HG03378 (cell line): ENCODE measurements at regions not wholly inside any gene's neighbourhood (a gene's known extent, or its start where the extent isn't known, plus 50 kb on each side); places are given as distances from the start of the nearest gene placed in this dataset.

Experiments
- ATAC-seq: cut with Tn5 transposase; IDR thresholded peaks from one replicate; pipeline ENCODE4 v1.9.1; 2021; ENCODE audit warnings: mild to moderate bottlenecking, moderate library complexity; ENCODE audit not compliant: unreplicated experiment

DNA sequence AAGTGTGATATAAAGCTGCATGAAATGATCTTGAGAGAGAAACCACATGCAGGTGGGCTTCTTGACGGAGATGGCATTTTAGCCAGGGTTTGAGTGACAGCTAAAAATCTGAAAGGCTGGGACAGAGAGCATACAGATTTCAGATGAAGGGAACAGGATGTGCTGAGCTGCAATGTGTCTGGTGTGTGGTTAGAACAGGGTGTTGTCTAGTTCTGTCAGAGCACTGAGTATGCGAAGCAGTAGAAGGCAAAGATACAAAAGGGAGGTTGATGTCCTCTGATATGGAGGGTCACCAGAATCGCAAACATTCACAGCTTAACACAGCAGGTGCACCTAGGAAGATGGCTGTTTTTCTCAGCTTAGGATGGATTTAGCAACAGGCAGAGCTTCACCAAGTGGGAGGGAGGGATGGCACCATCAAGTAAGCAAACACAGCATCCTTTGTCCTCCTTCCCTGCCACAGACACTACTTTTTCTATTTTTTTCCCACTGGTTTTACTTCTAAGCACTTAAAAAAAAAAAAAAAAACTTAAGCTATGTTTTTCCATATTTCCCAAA is 182.5 kb downstream of the TMX3 start:
- no peak for ATAC-seq

GRCh38 chr18:68525091-68525490 is 189.8 kb downstream of the TMX3 start:
- ATAC-seq: no peak

DNA sequence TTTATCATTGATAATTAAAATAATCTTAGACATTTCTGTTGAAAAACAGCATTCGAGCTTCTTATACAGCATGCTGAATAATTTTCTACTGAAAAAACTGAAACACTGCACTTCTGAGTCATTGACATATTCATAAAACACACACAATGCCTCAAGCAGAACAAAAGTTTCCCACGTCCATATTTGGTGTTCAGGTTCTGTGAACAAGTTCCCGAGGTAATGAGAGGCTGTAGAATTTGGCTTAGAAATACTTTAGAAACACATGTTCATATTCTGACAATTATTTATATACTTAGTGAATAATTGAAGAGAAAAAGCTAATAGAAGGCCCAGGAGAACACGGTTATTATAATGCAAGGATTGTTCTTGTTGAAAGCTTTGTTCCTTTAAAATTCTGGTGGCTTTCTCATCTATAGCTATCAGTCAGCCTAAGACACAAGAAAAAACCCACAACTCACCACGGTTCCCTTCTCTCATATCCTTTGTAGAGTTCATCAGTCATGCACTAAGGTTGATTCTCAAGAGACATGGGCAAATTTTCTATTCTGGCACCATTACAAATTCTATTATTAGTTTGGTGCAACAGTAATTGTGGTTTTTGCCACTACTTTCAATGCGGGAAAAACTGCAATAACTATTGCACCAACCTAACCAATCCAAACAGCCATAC is 194.4 kb downstream of the TMX3 start:
- ATAC-seq: no peak

DNA sequence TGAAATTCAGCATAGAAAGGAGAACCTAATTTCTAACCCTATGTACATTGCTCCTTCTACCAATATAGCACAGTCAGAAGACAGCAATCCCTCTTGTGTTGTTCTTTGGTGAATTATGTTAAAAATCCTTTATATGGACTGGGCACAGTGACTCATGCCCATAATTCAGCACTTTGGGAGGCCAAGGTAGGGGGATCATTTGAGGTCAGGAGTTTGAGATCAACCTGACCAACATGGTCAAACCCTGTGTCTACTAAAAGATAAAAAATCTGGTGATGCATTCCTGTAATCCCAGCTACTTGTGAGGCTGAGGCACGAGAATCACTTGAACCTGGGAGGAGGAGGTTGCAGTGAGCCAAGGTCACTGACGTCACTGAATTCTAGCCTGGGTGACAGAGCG is 195.6 kb downstream of the TMX3 start:
- ATAC-seq: no peak

DNA sequence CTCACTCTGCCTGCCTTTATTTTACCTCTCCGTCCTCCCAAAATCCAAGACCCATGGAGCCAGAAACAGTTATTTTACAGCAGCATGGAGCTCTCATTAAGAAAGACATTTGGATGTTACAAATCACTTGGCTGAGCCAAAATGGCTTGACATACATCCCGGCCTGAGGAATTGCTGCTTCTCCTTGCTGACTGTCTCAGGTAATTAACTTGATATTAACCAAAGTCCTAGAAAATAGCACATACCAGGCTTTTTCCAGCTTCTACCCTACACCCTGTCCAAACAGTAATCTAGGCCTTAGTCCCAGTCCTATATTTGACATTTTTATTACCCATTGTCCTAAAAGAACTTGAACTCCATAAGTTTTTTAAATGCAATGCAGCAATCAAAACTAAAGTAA is 205.0 kb downstream of the TMX3 start:
- no peak for ATAC-seq

DNA sequence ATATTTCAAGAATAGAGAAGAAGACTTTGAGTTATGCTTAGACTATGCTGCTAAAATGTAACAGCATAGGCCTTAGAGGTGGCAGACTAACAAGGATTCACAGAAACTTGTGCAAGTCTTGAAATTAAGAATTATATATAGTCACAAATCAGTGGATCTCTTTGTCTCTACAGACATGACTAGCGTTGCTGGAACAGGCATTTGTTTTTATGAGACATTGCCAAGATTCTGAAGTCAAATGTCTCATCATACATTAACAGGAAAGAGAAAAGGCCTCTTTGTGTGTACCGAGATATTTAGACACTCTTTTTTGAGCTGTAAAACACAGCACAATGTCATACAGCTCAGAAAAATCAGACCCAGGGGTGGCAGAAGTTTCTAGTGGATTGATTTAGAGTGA is 207.1 kb downstream of the TMX3 start:
- ATAC-seq: no peak

DNA sequence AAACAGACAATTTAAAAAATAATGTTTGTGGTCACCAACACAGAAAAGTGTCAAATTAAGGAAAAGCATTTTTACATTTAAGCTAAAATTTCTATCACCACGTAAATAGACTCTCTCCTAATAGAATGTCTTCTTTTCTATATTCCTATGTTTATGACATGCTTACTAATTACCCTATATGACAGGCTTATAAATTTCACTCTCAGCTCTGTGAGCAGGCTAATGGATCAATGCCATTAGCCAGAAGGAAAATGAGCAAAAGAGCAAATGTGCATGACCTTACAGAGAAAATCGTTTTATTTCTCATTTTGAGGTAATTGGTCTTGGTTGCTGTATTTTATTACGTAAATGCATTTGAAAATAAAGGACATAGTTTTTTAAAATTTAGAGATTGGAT is 209.7 kb downstream of the TMX3 start:
- no peak for ATAC-seq

GRCh38 chr18:68504441-68505177 is 210.3 kb downstream of the TMX3 start:
- ATAC-seq: no peak

DNA sequence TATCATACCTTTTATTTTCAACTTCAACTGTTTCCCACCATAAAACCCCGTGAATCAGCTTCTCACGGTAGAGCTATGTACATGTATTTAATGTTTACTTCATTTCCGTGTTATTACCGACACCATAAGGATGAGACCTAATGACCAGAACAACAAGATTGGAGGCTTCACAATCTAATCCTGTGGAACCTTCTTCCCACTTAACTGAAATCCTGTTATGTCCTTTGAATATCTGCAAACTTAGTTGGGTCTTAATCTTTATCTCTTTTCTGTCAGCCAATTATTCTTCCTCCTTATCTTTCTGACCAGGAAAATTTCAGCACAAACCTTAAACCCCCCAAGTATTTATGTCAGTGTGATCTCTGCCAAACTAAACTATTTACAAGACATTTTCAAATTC is 214.4 kb downstream of the TMX3 start:
- ATAC-seq: no peak

DNA sequence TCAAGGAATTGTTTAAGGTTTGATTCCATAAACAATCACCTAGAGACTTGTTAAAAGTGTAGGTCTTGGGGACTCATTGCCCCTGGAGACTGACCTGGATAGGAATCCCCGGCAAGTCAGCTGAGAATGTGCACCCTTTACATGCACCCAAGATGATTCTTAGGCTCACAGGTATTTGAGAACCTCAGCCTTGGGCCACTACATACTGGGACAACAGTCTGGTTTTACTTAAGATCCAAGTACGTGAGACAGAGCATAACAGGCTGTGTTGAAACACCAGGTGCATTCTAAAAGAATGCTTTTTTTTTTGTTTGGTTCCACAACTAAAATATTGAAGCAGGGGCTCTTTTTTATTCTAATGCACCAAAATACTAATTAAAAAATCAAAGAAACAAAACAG is 215.8 kb downstream of the TMX3 start:
- ATAC-seq: no peak

- no peak for ATAC-seq
Observed at GRCh38 chr18:68498636-68499035, 216.3 kb downstream of the TMX3 start.

GRCh38 chr18:68498185-68498584 is 216.7 kb downstream of the TMX3 start:
- ATAC-seq: no peak

- ATAC-seq: no peak
Observed at GRCh38 chr18:68494802-68495581, 219.9 kb downstream of the TMX3 start.

- ATAC-seq: no peak
Observed at GRCh38 chr18:68489013-68489792, 225.7 kb downstream of the TMX3 start.

GRCh38 chr18:68484241-68484640 is 230.7 kb downstream of the TMX3 start:
- ATAC-seq: no peak

- ATAC-seq: no peak
Observed at GRCh38 chr18:68482815-68483214, 232.1 kb downstream of the TMX3 start.

GRCh38 chr18:68480196-68480595 is 234.7 kb downstream of the TMX3 start:
- ATAC-seq: no peak

- ATAC-seq: no peak
Observed at GRCh38 chr18:68478246-68478645, 236.7 kb downstream of the TMX3 start.

DNA sequence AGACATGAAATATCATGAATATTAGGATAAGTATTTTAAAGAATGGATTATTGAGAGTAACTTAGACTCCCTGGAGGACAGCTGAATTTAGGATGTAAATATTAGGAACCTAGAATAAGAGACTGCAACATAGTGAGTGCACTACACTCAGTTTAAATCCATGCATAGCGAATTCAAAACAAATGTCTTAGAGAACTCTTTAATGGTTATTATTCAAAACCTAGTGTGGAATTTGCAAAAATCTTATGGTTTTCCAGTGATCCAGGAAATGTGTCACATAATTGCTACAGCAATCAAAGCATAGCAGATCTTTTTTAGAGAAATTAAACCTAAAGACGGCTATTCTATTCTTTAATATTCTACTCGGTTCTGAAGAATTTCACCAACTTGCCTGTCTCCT is 239.0 kb downstream of the TMX3 start:
- no peak for ATAC-seq

GRCh38 chr18:68472701-68473295 is 242.1 kb downstream of the TMX3 start:
- ATAC-seq: no peak
